ENCODE measurements at regions not wholly inside any gene's neighbourhood (a gene's known extent, or its start where the extent isn't known, plus 50 kb on each side); places are given as distances from the start of the nearest gene placed in this dataset.

- DNase-seq = no peak
These were observed 608.6 kb upstream of the KIRREL3 start for GRCh38 chr11:127609025-127609773.

GRCh38 chr11:127607487-127608085 lies 607.0 kb upstream of the KIRREL3 start:
- no peak for DNase-seq

- no peak for DNase-seq
These were observed 601.0 kb upstream of the KIRREL3 start for GRCh38 chr11:127601578-127601977.

GRCh38 chr11:127600674-127601073 lies 600.1 kb upstream of the KIRREL3 start:
- DNase-seq = no peak

- no peak for DNase-seq
These were observed 597.9 kb upstream of the KIRREL3 start for GRCh38 chr11:127598476-127598875.

- no peak for DNase-seq
These were observed 595.9 kb upstream of the KIRREL3 start for GRCh38 chr11:127596433-127596832.

- no peak for DNase-seq
These were observed 591.8 kb upstream of the KIRREL3 start for GRCh38 chr11:127592371-127592770.

GRCh38 chr11:127590314-127590713 lies 589.7 kb upstream of the KIRREL3 start:
- DNase-seq = no peak

- DNase-seq = no peak
These were observed 587.9 kb upstream of the KIRREL3 start for GRCh38 chr11:127588431-127588830.

- no peak for DNase-seq
These were observed 586.9 kb upstream of the KIRREL3 start for GRCh38 chr11:127587511-127587910.

GRCh38 chr11:127576210-127576609 lies 575.6 kb upstream of the KIRREL3 start:
- no peak for DNase-seq

GRCh38 chr11:127574478-127574877 lies 573.9 kb upstream of the KIRREL3 start:
- DNase-seq = no peak

GRCh38 chr11:127568891-127569290 lies 568.3 kb upstream of the KIRREL3 start:
- DNase-seq = no peak

- DNase-seq = no peak
These were observed 566.8 kb upstream of the KIRREL3 start for GRCh38 chr11:127567237-127567932.

GRCh38 chr11:127564810-127565209 lies 564.2 kb upstream of the KIRREL3 start:
- no peak for DNase-seq

- DNase-seq = no peak
These were observed 559.4 kb upstream of the KIRREL3 start for GRCh38 chr11:127559978-127560377.

GRCh38 chr11:127552446-127552845 lies 551.9 kb upstream of the KIRREL3 start:
- no peak for DNase-seq

- no peak for DNase-seq
These were observed 530.6 kb upstream of the KIRREL3 start for GRCh38 chr11:127531167-127531566.

- DNase-seq = no peak
These were observed 527.7 kb upstream of the KIRREL3 start for GRCh38 chr11:127528297-127528696.

- no peak for DNase-seq
These were observed 524.0 kb upstream of the KIRREL3 start for GRCh38 chr11:127524618-127525017.

GRCh38 chr11:127521413-127521812 lies 520.8 kb upstream of the KIRREL3 start:
- no peak for DNase-seq

- DNase-seq = no peak
These were observed 507.3 kb upstream of the KIRREL3 start for GRCh38 chr11:127507851-127508250.

GRCh38 chr11:127506647-127507046 lies 506.1 kb upstream of the KIRREL3 start:
- DNase-seq = no peak
